Ascending aorta (tissue), 2 donors: ENCODE measurements at regions not wholly inside any gene's neighbourhood (a gene's known extent, or its start where the extent isn't known, plus 50 kb on each side); places are given as distances from the start of the nearest gene placed in this dataset.

Experiments
- DNase-seq, 2 donors: peaks; one replicate each; pipeline ENCODE4 v3.0.0-alpha.2; 2019; ENCODE audit warnings: low spot score in 2 of 2
- H3K27ac ChIP-seq, 2 donors: fragments of 200-600 bp; sonication (generic); one replicate each; pipeline ENCODE4 v1.5.1; 2016 to 2017; ENCODE audit warnings: mild to moderate bottlenecking in 1 of 2
- H3K27me3 ChIP-seq: fragments of 200-600 bp; sonication (generic); one replicate; pipeline ENCODE4 v1.5.1; 2017
- H3K36me3 ChIP-seq, 2 donors: fragments of 200-600 bp; sonication (generic); one replicate each; pipeline ENCODE4 v1.5.1; 2016
- H3K4me1 ChIP-seq, 2 donors: fragments of 200-600 bp; sonication (generic); one replicate each; pipeline ENCODE4 v1.5.1; 2016 to 2017; ENCODE audit warnings: mild to moderate bottlenecking in 1 of 2
- H3K4me3 ChIP-seq, 2 donors: fragments of 200-600 bp; sonication (generic); one replicate each; pipeline ENCODE4 v1.5.1; 2016 to 2017; ENCODE audit warnings: mild to moderate bottlenecking in 1 of 2
- H3K9me3 ChIP-seq, 2 donors: fragments of 200-600 bp; sonication (generic); one replicate each; pipeline ENCODE4 v1.5.1; 2016
- intact Hi-C: fragments of 100-400 bp; cut with DNase I; formaldehyde crosslinking; loops from one replicate; pipeline ENCODE4 v1.15.1; 2023
- TF ChIP-seq, protein P1 (sequence below), 3 experiments: fragments of 200-600 bp in 2 of 3; fragments of 450-650 bp in 1 of 3; sonication (generic) in 2 of 3; IDR thresholded peaks; one replicate each; pipeline ENCODE4 v1.5.1; 2016 to 2019; ENCODE audit warnings: antibody characterized with exemption in 3 of 3, mild to moderate bottlenecking in 1 of 3, moderate library complexity in 1 of 3

DNA sequence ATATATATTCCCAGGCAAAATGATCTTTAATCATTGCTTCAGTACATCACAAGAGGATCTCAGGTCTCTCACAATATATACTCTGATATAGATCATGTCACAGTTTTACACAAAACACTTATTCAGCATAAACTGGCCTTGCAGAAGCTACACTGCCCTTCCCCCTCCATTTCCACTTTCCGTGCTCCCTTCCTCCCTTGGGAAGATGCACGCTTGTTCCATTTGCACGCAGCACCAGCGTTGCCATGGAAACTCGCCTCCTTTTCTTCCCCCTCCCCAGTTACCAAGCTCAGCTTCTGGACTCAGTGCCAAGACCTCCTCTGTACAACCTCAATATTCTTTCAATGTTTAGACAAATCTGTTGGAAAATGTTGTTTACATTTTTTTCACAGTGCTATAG, 154.6 kb downstream of the RFPL4B start:
- no peak overlapping the region for H3K27ac ChIP-seq
- intact Hi-C loops, result no loop called here
- H3K9me3 ChIP-seq, result no peaks in the 10 kb centered on the region
- DNase-seq, result no peak
- H3K27me3 ChIP-seq, result no peaks in the 10 kb centered on the region
- H3K4me1 ChIP-seq, result no peaks in the 10 kb centered on the region
- TF ChIP-seq, protein P1, sequence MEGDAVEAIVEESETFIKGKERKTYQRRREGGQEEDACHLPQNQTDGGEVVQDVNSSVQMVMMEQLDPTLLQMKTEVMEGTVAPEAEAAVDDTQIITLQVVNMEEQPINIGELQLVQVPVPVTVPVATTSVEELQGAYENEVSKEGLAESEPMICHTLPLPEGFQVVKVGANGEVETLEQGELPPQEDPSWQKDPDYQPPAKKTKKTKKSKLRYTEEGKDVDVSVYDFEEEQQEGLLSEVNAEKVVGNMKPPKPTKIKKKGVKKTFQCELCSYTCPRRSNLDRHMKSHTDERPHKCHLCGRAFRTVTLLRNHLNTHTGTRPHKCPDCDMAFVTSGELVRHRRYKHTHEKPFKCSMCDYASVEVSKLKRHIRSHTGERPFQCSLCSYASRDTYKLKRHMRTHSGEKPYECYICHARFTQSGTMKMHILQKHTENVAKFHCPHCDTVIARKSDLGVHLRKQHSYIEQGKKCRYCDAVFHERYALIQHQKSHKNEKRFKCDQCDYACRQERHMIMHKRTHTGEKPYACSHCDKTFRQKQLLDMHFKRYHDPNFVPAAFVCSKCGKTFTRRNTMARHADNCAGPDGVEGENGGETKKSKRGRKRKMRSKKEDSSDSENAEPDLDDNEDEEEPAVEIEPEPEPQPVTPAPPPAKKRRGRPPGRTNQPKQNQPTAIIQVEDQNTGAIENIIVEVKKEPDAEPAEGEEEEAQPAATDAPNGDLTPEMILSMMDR (IDR thresholded peaks at IDR 0.05), result no peak
- no peak overlapping the region for H3K4me3 ChIP-seq
- no peaks in the 10 kb centered on the region for H3K36me3 ChIP-seq

DNA sequence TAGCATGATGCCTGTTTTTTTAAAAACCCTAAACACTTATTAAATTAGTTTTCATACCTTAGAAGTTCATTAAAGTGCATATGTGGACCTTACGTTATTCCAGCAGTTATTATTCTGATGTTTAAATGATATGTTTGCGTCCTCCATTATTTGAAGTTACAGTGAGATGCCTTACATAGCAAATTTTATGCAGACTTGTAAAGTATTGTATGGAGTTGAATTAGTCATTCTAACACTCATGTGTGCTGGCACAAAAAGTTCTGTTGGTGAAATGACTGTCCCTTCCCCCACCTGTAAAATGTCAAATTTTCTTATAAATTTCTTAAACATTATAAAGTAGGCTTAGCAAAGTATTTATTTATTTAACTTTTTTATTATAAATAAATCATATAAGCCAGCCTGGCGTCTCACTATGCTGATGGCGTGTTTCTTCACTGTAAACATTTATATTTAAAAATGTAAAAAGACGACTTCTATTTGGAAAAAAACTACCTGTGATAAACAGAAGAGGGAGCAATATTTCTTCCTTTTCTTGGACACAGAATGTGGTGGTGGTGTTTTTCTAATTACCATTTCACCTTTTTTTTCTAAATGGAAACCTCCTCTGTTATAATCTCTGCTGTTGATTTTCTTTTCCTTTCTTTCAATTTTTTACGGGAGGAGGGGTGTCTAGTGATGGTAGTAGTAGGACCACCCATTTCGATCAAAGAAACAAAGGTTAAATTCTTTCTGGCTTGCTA, 155.4 kb downstream of the RFPL4B start:
- Histone ChIP-seq H3K9me3 (no peaks in the 10 kb centered on the region), H3K27ac (no peak overlapping the region), H3K4me1 (no peaks in the 10 kb centered on the region), H3K4me3 (no peak overlapping the region), H3K36me3 (no peaks in the 10 kb centered on the region), H3K27me3 (no peaks in the 10 kb centered on the region)
- DNase-seq, result no peak
- TF ChIP-seq, protein P1 (IDR thresholded peaks at IDR 0.05), result no peak
- intact Hi-C loops, result no loop called here

DNA sequence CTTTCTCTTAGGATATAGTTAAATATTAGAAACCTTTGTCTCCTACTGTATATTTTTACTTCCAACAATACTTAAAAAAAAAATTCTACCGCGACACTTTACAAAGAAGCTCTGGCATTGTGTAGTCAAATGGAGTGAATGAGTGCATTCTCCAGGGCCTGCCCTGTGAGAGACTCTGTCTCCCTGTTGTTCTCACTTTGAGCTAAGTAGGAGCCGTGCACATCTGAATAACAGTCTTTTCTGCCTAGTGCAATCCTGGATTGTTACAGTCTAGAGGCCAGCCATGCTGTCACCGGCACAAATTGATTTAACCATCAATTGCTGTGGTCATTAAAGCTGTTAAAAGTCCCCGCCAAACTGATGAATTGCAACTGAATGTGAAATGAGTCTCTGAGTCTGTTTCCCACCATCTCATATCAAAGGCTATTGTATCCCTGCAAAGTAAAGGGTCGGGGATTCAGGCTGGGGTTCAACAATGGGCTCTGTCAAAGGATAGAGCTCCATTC, 156.0 kb downstream of the RFPL4B start:
- Histone ChIP-seq H3K36me3 (no peaks in the 10 kb centered on the region), H3K9me3 (no peaks in the 10 kb centered on the region), H3K4me1 (no peaks in the 10 kb centered on the region), H3K4me3 (no peak overlapping the region), H3K27me3 (no peaks in the 10 kb centered on the region), H3K27ac (no peak overlapping the region)
- TF ChIP-seq, protein P1 (IDR thresholded peaks at IDR 0.05), result no peak
- no peak for DNase-seq
- intact Hi-C loops, result no loop called here

DNA sequence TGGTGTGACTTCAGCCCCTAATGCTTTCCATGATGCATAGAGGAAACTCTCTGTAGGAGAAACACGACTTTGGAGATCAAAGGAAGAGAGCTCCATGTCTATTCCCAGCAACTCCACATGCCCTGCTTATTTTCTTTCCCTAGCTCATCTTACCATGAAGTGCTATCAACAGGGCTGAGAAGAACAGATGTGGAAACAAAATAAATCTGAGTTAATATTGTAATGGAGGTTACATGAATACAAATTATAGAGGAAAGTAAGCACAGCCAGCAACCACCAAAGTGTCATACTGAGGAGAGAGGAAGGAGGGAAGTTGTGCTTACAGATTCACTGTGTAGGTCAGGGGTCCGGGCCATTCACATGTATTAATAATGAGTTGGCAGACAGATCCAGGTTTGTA, 157.5 kb downstream of the RFPL4B start:
- Histone ChIP-seq H3K27me3 (no peaks in the 10 kb centered on the region), H3K4me3 (no peak overlapping the region), H3K27ac (no peak overlapping the region), H3K4me1 (no peaks in the 10 kb centered on the region), H3K9me3 (no peaks in the 10 kb centered on the region), H3K36me3 (no peaks in the 10 kb centered on the region)
- TF ChIP-seq, protein P1 (IDR thresholded peaks at IDR 0.05), result no peak
- no peak for DNase-seq
- intact Hi-C loops, result no loop called here

DNA sequence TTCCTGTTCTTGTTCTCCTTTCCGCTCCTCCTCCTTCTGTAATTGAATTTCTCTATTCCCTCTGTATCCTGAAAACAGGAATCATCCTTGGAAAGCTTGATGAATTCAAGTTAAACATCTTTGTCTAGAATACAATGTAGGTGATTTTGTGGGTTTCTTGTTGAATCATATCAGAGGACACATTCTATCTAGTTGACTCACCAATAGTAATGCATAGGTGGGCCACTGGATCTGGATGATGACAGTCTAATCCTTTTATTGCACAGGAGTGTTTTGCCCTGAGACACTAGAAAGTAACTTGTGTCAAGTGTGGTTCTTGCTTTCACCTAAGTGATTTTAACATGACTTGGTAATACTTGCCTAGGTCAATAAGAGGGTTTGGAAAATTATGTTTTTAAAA, 164.3 kb downstream of the RFPL4B start:
- Histone ChIP-seq H3K36me3 (no peaks in the 10 kb centered on the region), H3K27ac (no peak overlapping the region), H3K4me3 (no peak overlapping the region), H3K27me3 (no peaks in the 10 kb centered on the region), H3K9me3 (no peaks in the 10 kb centered on the region), H3K4me1 (no peaks in the 10 kb centered on the region)
- TF ChIP-seq, protein P1 (IDR thresholded peaks at IDR 0.05), result no peak
- DNase-seq, result no peak
- intact Hi-C loops, result no loop called here
